ENCODE measurements at regions not wholly inside any gene's neighbourhood (a gene's known extent, or its start where the extent isn't known, plus 50 kb on each side); places are given as distances from the start of the nearest gene placed in this dataset.

DNA sequence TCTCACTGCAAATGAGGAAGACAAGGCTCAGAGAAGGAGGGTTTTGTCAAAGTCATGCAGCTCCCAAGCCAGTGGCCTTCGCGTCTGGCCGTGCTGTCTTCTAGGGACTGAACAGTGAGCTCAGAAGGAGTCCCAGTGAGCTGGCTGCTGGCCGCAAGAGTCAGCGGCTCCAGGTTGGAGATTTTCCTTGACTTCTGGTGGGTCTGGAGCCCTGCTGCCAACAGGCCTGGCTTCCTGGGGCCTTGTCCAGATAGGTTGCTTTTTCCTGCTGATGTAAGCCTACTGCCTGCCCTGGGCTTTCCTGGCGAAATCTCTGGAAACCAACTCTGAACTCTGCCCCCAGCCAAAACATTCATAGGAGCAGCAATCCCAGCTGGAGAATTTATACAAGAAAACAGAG lies 272.7 kb upstream of the CADM1 start:
- DNase-seq: no peak

DNA sequence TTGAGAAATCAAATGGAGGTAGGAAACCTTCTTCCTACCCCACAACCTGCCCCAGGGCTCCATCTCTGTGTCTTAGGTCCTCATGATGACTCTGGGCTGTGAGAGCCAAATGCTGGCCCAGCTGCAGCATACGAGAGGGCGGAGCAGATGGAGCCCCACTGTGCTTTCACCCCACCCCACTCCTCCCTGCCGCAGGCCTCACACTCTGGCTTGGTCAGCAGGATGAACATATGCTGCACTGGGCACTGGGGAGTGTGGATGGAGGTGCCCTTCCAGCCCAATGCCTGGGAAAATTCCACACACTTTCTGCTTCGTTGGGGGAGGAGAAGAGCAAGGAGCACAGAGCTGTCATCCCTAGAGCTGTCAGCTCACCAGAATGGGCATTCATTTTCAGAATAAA lies 271.6 kb upstream of the CADM1 start:
- DNase-seq: no peak

DNA sequence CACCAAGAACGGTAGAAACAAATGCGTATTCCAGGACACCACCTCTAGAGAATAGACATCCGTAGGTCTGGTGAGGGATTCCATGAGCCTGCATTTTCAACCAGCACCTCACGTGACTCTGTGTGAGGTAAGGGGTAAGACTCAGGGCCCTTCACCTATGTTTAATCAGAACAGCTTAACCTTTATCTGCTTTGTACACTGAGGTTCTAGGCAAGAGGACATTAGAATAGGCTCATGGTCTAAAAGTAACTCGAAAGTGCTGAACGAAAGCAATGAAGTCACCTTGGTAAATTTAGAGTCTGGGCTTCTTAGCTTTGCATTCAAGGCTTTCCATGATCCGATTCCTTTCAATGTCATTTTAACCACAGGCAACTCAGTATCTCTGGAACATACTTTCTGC lies 270.5 kb upstream of the CADM1 start:
- no peak for DNase-seq

DNA sequence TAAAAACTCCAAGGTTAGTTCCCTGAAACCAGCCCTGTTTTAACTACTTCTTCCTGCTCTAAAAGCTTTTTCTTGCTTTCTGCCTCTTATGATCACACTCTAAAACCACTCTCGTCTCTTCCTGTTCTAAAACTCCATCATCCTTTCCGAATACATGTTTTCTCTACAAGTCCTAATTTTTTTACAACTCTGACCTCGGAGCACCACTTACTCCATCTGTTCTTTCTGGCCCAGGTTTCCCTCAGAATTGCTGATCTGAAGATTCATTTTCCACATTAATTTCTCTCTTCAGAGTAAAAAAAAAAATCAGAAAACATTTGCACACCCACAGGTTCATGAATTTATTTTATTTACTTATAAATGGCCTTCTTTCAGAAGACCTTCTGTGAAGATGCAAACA lies 265.7 kb upstream of the CADM1 start:
- DNase-seq: no peak

DNA sequence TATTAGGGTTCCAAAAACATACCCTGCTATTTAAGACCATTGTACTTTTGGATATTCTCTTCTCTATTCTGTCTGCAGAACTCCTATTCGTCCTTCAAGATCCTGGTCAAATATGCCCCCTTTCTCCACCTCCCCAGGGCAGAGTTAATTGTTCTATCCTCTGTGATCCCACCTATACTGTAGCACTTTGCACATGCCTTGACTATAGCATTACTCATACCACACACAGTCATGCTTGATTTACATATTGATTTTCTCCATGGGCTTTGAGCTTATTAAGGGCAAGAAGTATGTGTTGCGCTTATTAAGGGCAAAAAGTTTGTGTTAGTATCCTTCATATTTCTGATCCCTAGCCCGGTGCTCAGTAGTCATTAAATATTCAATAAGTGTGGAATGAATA lies 263.7 kb upstream of the CADM1 start:
- no peak for DNase-seq

DNA sequence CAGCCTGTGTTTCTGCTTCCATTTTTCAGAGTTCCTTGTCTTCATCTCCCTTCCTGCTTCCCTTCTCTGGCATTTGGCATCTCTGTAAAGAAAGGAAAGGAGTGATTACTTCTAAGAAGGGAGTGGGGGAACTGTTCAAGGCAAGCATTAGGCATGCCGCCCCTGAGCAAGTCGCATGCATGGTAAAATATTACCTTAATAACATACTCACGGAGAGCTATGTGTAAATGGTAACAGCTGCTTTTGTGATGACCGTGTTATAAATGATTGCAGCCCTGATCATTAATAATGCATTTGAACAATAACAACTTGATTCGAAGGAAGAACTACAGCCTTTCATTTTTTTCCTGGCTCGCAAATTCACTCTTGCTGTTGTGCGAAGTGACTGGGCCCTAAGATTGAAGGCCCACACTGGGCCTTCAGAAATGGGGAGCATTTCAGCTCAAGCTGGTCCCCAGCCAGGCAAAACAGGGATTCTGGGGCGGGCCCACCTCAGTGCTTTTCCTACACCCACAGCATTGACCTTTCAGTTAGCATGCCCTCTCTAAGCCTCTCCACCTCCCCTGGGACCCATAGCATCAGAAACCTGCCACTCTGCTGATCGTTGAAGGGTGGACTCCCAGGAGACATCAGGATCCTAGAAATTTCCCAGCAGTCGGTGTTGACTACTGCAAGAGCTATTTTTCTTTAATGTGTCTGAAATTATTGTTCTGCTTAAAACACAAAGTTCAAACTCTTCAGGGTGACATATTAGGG lies 263.0 kb upstream of the CADM1 start:
- DNase-seq: no peak

DNA sequence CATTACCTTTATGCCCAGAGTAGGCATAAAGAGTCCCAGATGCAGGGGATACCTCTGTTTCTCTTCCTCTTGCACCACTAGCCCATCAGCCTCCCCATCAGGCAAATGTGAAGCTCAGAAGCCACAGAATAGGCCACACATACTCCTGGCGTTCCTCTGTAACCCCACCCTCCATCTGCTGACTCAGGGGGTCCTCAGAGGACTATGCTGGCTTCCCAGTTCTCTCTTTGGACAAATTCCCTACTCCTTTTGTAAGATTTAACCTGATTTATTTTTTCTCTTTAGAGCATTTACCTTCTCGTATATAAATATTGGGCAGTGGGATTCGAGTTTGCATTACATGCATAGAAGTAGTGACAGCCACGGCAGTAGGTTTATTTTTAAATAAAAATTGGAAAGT lies 262.3 kb upstream of the CADM1 start:
- DNase-seq: no peak

DNA sequence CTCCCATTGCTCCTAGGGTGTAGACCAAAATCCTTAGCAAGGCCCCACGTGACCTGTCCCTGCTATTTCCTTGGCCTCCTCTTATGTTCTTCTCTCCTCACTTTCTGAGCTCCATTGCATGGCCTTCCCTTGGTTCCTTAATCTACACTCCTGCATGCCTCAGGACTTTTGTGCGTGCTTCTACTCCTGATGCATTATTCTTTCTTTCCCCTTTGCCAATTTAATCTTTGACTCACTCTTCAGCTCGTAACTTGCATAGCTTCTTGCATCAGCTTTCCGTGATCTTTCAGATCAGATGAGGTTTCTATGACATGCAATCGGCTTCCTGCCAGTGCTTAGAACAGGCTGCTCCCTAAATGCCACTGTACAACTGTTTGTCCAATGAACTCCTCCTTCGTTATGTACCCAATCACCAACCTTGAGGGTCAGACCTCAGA lies 261.6 kb upstream of the CADM1 start:
- DNase-seq: no peak

DNA sequence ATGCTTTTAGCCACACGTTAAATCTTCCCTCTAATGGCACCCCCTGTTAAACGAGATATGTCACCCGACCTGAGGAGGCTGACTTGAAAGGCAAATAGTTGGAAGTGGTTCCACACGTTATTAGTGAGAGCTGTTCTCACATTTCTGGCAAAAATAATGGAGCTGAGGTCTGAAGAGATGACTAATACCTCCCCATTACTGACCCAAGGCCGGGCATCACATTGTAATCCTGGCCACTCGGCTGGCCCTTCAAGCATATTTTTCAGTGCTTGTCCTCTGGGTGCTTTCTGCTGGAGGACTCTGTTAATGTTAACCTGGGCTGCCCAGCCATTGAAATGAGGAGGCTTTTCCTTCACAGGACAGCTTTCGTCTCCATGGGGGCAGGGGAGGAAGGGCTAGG lies 260.0 kb upstream of the CADM1 start:
- no peak for DNase-seq

DNA sequence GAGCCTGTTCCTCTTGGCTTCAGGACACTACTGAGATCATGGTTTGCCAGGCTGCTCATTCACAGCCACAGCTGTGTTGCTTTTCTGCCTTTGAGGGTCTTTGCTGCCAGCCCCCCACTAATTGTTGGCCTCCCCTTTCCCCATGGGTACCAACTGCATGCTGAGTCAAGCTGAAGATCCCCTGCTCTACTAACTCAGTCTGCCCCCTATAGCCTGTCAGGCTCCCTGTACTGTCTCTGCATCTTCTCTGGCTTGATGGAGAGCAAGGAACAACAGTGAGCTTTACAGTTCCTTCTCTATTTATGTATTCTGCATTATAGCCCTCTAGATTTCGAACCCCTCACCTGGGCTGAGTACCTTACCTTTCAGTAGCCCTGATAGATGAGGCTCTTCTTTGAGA lies 257.6 kb upstream of the CADM1 start:
- no peak for DNase-seq

DNA sequence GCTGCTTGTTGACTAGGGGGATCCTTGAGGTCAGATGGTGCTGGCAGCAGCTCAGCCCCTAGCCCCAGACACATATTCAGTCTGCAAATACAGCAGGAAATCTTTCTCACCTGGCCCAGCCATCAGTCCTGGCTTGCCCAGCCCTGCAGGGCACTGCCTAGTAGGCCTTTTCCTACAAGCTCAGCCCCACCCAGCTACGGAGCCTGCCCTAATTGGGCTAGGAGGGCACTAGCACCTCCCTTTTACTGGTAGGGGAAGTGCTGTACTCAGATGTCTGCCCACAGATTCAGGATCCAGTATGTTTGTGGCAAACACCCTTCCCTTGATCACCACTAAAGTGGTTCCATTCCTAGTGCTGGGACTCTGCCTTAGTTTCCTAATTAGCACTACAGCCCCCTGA lies 257.1 kb upstream of the CADM1 start:
- DNase-seq: no peak

DNA sequence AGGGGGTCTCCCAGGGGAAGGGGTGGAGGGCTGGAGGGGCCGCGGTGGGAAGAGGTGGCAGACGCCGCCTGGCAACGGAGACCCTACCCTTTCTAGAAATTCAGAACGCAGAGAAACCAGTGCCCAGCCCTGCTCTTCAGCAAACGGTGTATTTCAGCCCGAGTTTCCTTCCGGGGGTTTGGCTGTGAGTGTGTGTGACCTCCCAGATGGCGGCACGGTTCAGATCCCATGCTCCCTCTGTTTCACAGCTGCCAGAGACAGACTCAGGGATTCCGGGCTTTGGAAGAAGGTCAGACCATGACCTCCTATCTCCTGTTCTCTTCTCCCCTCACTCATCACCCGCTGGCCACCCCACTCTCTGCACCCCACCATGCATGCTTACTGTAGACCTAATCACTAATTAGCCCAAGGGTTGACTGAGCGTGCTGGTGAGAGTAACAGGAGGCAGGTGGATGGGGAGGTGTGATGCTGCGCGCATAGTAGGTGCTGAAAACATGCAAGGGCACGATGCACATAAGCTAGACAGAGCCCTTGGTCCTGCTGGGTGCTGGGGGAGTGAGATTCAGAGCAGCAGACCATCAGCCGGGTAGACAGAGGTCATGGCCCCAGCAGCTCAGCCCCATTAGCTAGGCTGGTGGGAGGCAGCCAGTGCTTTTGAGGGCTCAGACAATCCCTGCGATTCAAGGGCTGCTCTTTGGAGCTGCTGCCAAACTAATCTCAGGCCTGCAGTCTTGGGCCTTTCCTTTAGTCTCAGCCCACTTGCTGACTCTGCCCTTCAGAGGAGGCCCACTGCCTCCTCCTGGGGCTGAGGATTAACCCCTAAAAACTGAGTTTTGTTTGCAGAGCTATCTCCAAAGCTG lies 256.5 kb upstream of the CADM1 start:
- no peak for DNase-seq

DNA sequence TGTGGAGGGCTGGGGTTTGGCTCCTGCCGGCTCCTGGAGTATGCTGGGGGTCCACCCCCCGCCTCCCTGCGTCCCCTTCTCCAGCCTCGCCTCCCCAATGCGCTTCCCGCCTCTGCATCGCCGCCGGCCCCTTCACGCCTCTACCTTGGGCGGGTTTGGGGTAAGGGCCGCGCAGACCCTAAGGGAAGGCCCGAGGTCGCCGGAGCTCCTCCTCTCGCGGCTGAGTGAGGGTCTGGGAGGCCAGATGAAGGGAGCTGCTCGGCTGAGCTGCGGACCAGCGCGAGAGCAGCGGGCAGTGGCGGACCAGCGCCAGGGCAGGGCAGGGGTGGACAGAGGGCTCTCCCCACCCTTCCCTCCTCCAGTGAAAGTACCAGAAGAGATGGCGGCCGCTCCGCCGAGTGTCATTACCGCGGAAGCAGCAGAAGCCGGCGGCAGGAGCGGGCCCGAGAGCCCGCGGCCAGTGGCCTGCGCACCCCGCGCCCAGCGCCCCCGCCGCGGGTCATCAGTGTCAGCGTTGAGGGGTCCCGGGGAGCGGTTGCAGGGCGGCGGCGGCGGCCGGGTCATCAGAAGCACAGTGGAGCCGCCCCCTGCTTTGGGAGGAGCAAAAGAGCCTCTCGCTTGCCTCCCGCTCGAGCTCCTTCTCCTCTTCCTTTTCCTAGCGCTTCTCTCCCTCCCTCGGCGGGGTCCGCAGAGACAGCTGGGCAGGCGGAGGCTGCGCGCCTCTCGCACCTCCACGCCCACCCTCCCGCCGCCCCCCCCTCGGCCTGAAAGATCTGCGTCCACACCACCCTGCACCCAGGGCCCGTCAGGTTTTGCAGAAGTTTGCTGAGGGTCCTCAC lies 255.6 kb upstream of the CADM1 start:
- no peak for DNase-seq

DNA sequence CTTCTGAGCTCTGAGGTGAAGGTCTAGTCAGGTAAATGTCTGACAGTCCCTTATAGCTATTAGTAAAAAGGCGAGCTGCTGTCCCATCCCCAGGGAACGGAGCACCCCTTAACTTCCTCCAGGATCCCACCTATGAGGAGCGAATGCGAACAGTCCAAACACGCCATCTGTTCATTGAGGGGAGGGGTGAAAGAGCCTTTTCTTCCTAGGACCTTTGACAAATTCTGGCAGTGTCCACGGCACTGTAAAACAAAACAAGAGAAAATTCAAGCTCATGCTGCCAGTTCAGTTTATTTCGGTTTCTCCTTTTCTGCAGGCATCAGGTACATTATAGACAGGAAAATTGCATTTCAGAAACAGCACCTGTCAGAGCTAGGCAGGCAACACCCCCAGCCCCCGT lies 253.8 kb upstream of the CADM1 start:
- no peak for DNase-seq

DNA sequence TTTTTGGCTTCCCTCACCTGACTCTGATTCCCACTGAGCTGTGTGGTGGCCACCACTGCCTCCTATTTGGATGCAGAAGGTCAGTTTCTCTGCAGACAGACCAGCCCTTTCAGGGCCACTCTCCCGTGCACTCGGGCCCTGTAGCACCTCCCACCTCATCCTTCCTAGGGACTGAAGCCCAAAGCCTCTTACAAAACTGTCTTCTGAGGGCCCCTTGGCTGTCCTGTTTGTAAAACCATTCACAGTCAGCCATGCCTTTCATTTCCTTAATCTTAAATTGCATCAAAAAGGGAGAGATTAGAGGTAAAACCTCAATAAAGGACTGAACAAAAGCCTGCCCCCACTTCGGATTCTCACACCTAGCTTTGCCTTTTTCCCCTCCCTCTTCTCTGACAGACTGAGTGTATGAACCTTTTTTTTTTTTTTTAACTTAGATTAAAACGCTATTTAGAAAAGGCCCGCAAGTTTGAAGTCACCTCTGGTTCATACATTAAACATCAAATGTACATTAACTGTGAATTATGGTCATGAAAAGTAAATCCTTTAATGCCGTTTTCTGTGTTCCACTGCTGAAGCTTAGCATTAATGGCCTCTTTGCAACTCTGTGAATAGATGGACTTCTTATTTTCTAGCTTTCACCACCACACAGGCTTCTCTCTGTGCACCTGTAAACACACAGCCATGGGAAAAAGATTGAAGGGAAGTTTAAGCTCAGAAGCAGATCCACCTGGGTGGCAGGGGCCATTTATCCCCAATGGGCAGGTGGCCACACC lies 247.2 kb upstream of the CADM1 start:
- no peak for DNase-seq

DNA sequence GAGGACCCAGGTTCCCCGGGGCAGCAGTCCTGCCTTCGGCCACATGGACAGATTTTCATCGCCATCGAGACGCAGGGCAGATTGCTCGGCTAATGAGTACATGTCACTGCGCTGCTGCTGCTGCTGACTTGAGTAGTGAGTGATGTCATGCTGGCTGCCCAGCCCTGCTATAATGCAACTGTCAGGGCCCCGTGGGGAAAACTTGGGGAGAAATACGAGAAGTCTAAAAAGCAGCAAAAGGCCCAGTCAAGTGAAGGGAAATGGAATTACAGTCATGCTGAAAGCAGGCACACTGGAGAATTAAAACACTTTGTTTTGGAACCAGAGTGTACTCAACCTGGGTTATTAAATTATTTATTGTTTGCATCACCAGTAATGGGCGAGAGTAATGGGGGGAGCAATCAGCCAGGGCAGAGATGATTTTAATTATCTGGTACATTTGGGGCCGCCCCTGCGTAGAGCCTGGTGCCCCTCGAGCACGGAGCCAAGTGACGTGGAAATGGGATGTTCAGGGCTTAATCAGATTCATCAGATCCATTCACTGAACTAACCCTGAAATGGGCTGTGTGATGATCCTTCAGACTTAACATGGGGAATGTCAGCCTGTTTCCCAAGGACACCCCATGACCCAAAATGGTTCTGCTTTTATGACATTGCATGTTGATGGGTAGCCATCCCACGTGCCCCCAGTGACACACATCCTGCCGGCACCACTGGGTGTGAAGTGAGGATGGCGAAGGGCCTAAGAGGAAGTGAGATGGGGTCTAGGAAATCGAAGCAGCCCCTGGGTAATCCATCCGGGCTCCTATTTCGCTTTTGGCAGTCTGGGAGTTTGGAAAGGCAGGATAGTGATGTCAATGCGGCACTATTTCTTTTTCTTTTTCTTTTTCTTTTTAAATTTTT lies 241.6 kb upstream of the CADM1 start:
- no peak for DNase-seq

DNA sequence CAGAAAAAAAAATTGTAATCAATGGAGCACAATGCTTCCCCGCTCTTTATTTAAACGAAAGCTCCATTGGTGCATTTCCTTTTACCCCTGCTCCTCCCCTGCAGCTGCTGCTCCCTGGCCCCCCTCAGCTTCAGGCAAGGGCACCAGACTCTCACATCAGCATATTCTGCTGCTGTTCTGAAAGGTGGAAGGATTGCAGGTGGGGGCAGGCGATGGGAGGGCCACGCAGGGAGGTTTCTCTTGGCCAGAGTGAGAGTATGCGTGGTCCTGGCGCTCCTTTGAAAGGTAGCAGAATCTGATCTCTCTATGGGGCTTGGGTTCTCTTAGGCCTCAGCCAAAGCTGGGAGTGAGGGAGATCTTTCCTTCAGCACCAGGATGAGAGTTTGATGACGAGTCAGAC lies 240.9 kb upstream of the CADM1 start:
- DNase-seq: no peak

DNA sequence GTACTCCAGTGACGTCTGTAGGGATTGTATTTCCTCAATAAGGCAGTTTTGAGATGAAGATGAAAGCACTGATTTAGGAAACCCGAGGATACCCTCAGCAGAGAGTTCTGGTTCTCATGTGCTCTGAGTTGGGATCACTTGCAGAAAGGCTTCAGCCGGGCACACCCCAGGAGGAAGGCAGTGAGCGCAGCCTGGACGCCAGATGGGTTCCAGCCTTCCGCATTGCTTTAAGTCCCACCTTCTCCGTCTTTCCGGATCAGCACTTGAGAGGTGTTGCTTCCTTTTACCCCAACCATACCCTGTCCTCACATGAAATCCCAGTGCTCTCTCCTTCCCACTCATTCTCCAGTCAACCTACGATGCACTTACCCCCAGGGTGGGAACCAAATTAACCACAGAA lies 239.5 kb upstream of the CADM1 start:
- no peak for DNase-seq

DNA sequence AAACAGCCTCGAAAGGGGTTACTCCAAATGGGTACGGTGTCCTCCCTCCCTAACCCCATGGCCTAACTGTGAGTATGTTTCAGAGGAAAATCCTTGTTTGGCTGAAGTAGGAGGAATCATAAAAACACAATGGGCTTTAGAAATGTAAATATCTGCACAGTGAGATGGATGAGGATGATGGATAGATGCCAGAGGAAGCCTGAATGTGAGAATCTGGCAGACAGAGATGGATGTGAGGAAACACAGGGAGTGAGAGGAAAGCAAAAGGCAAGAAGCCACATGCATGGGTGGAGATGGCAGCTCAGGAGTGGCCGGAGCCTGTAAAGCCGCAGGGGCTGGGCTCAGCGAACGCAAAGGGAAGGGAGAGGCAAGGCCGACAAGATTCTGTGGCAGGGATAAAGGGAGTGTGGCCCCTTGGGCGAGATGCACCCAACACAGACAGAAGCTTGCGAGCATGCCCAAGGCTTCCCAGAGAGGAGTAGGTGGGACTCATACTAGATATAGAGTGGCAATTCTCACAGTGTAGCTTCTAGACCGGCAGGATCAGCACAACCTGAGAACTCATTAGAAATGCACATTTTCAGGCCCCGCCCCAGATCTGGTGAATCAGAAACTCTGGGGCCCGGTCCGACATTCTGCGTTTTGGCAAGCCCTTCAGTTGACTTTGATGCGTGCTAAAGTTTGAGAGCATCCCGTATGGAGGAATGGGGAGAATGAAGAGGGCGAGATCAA lies 237.3 kb upstream of the CADM1 start:
- no peak for DNase-seq

DNA sequence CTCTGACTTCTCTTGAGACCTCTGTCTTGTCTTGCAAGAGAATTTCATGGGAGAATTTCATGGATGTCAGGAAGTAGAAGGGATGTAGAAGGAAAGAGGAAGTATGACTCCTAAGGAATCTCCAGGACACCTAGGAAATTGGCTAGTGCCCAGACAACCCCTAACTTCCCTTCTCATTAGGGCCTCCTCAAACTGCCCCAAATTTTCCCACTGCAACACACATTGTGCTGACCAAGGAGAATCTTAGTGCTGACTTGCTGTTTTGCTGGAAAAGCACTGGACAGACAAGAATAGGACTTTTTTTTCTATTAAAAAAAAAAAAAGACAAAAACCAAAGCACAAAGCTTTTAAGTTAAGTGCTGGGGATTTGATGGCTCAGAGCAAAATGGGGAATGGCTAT lies 236.1 kb upstream of the CADM1 start:
- DNase-seq: no peak

DNA sequence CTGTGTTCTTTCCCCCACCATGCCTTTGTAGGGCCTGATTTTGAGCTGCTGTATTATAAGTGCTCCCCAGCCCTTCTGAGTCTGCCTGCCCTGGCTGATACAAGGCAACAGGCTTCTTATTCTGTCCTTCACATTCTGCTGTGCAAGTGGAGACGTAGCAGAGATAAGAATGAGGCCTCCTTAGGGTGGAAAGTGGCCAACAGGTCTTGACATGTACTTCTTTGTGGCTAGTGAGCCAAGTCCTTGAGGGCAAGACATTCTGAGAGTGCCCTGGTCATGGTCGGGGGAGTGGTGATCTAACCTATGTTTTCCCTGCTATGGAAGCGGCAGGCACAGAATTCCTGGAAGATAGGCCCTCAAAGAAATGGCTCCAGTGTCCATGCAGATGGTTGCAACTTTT lies 235.7 kb upstream of the CADM1 start:
- no peak for DNase-seq
